GM06990 (cell line): ENCODE measurements at regions not wholly inside any gene's neighbourhood (a gene's known extent, or its start where the extent isn't known, plus 50 kb on each side); places are given as distances from the start of the nearest gene placed in this dataset.

Source experiments
- DNase-seq: peaks from one replicate; pipeline ENCODE4 v3.0.0-alpha.2; 2011; ENCODE audit not compliant: insufficient read length; ENCODE audit errors: extremely low read depth
- H3K27me3 ChIP-seq: replicated peaks from 2 replicates; pipeline ENCODE4 v1.6.0; 2011; ENCODE audit warnings: low read length; ENCODE audit not compliant: control insufficient read depth, insufficient read depth
- H3K36me3 ChIP-seq: 2 replicates; pipeline ENCODE4 v1.5.1; 2011; ENCODE audit warnings: low read length; ENCODE audit not compliant: control insufficient read depth, insufficient read depth
- H3K4me3 ChIP-seq: replicated peaks from 2 replicates; pipeline ENCODE4 v1.5.1; 2011; ENCODE audit warnings: low read depth, mild to moderate bottlenecking, control low read depth, low read length
- TF ChIP-seq, protein P1 (sequence below): IDR thresholded peaks from 2 replicates; pipeline ENCODE4 v1.5.1; 2011; ENCODE audit warnings: low read length, control low read depth, mild to moderate bottlenecking, inconsistent platforms; ENCODE audit not compliant: insufficient read depth, poor library complexity, severe bottlenecking

GRCh38 chr10:85420501-85421191 is 945.9 kb downstream of the GRID1 start:
- TF ChIP-seq, protein P1, sequence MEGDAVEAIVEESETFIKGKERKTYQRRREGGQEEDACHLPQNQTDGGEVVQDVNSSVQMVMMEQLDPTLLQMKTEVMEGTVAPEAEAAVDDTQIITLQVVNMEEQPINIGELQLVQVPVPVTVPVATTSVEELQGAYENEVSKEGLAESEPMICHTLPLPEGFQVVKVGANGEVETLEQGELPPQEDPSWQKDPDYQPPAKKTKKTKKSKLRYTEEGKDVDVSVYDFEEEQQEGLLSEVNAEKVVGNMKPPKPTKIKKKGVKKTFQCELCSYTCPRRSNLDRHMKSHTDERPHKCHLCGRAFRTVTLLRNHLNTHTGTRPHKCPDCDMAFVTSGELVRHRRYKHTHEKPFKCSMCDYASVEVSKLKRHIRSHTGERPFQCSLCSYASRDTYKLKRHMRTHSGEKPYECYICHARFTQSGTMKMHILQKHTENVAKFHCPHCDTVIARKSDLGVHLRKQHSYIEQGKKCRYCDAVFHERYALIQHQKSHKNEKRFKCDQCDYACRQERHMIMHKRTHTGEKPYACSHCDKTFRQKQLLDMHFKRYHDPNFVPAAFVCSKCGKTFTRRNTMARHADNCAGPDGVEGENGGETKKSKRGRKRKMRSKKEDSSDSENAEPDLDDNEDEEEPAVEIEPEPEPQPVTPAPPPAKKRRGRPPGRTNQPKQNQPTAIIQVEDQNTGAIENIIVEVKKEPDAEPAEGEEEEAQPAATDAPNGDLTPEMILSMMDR = no peak
- Histone ChIP-seq H3K4me3 (no peak overlapping the region), H3K36me3 (no peaks in the 10 kb centered on the region), H3K27me3 (no peaks in the 10 kb centered on the region)
- DNase-seq = no peak

GRCh38 chr10:85421421-85421820 is 945.2 kb downstream of the GRID1 start:
- Histone ChIP-seq H3K36me3 (no peaks in the 10 kb centered on the region), H3K4me3 (no peak overlapping the region), H3K27me3 (no peaks in the 10 kb centered on the region)
- TF ChIP-seq, protein P1 = no peak
- DNase-seq = no peak

DNA sequence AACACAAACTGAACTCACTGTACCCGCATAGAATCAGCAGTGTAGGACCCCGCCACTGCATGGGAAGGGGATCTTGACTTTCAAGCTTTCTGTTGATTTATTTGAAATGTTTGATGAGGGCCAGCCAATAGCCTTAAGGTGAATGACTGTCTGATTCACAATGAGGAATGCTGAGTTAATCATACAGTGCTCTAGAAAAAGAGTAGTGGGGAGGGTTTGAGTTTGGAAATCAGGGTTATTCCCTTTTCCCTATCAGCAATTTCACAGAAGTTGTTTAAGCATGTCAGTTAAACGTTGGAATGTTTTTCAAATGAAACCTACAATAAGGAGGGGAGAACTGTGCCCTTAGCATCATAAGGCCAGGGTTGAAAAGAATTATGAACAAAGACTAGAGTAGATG is 937.5 kb downstream of the GRID1 start:
- Histone ChIP-seq H3K36me3 (no peaks in the 10 kb centered on the region), H3K27me3 (no peaks in the 10 kb centered on the region; the same call in 1 of the 2 replicates), H3K4me3 (no peak overlapping the region)
- TF ChIP-seq, protein P1 = no peak
- no peak for DNase-seq

DNA sequence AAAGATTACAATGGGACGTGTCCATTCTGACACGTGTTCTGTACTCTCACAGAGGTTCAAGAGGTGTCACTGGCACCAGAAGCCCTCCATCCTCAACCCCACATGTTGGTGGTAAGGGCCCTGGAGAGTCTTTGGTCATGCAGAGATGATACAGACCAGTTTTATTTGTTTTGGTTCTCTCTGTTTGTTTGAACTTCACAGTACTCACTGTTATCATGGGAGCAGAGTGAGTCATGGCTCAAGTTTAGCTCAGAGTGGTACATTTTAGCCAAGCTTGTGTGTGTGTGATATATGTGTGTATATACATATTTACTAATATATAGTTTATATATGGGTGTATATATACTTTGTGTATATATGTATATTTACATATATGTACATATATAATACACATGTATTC is 935.6 kb downstream of the GRID1 start:
- Histone ChIP-seq H3K4me3 (no peak overlapping the region), H3K27me3 (no peaks in the 10 kb centered on the region; the same call in 1 of the 2 replicates), H3K36me3 (no peaks in the 10 kb centered on the region)
- TF ChIP-seq, protein P1 = no peak
- no peak for DNase-seq

DNA sequence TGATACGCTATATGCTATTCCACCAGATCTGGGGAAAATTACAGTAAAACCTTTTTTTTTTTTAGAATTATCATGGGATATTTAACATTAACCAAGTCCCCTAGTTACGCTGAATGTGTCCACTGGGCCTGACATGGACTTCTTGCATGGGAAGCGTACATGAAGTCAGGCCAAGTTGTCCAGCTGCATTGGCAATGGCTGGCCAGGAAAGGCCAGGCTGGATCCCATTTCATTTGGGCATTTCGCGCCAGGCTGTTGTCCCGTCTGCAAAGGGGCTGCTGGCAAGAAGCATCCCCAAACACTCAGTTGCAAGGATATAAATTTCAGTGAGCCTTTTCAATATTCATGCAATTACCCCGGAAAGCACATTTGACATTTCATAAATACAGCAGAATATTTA is 933.3 kb downstream of the GRID1 start:
- H3K4me3 ChIP-seq = no peak overlapping the region
- no peaks in the 10 kb centered on the region; the same call in 1 of the 2 replicates for H3K27me3 ChIP-seq
- no peaks in the 10 kb centered on the region for H3K36me3 ChIP-seq
- TF ChIP-seq, protein P1 = no peak
- DNase-seq = no peak
